GM18907 (cell line): ENCODE measurements at regions not wholly inside any gene's neighbourhood (a gene's known extent, or its start where the extent isn't known, plus 50 kb on each side); places are given as distances from the start of the nearest gene placed in this dataset.

ENCODE experiments used
- ATAC-seq: cut with Tn5 transposase; IDR thresholded peaks from one replicate; pipeline ENCODE4 v1.9.1; 2021; ENCODE audit warnings: mild to moderate bottlenecking, moderate library complexity; ENCODE audit not compliant: unreplicated experiment

DNA sequence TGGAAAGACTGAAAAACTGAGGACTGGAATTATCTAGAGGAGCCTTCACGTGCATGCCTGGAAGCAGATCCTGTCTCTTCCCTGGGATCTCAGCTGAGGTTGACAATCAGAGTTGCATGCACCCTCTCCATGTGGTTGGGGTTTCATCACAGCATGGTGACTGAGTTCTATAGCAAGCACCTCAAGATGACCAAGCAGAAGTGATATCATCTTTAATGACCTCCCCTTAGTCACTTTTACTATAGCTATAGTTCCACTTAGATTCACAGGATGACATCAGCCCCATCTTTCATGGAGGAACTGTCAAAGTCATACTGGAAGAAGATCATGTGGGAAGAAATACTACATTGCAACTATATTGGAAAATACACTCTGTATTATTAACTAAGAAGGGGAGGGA is 105.8 kb upstream of the ATXN7L3B start:
- no peak for ATAC-seq

DNA sequence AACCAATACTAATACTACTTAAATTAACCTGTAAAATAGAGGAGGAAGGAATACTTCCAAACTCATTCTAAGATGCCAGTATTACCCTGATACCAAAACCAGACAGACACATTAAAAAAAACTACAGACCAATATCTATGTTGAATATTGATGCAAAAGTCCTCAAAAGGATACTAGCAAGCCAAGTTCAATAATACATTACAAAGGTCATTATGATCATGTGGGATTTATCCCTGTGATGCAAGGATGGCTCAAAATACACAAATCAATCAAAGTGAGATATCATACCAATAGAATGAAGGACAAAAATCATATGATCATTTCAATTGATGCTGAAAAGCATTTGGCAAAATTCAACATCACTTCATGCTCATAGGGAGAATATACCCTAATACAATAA is 97.2 kb upstream of the ATXN7L3B start:
- ATAC-seq = no peak

- no peak for ATAC-seq
Measured at GRCh38 chr12:74441872-74442271, 95.8 kb upstream of the ATXN7L3B start.

DNA sequence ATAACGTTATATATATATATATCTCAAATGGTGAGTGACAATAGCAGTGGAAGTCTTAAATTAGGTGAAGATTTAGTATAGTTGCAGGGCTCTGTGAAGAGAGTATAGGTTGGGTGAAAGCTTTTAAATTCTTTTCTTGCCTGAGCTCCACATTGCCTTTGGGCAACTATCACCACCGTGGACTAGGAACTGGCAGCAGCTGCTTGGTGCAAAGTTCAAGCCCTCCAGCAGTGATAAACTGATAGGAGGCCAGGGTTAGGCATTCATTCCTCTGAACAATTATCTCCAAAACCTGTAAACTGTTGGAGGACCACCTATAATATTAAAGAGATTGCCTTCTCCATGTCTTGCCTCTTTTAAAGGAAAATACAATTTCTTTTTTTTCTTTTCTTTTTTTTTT is 91.2 kb upstream of the ATXN7L3B start:
- no peak for ATAC-seq

DNA sequence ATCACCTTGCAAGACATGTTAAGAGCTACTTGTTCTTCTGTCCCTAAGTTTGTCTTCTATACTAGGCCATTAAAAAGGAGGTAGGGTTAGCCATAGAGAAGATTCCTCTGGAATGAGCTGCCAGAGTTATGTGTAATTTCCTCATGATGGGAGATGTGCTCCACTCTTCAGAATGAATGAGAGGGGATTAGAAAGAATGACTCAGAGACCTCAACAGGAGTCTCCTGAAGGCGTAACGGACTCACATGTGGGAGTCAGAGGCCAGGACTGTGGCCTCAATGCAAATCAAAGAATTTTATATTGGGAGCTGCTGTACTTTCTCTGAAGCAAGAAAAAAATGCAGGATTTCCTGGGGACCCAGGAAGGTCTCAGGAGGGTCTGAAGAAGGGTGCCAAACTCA is 87.8 kb upstream of the ATXN7L3B start:
- ATAC-seq = no peak

GRCh38 chr12:74454109-74454508 is 83.5 kb upstream of the ATXN7L3B start:
- ATAC-seq = no peak

- no peak for ATAC-seq
Measured at GRCh38 chr12:74455429-74455828, 82.2 kb upstream of the ATXN7L3B start.

DNA sequence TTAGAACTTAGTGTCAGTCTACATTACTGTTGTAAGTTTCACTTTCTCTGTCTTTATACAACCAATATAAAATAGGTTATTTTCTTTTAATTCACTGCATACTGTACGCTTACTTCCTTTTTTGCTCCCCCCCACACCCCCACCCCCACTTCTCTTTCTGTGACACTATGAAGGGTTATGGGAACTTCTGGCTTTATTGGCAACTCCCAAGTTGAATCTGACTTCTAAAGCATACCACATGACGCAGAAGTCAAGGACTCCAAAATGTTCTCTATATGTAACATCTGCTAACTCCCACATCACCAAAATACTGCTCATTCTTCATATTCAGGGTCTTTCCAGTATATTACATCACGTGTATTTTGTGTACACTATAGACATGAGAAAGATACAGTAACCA is 81.2 kb upstream of the ATXN7L3B start:
- ATAC-seq = no peak

GRCh38 chr12:74468401-74468800 is 69.2 kb upstream of the ATXN7L3B start:
- no peak for ATAC-seq

- ATAC-seq = no peak
Measured at GRCh38 chr12:74476234-74476633, 61.4 kb upstream of the ATXN7L3B start.

- no peak for ATAC-seq
Measured at GRCh38 chr12:74481078-74481477, 56.6 kb upstream of the ATXN7L3B start.

DNA sequence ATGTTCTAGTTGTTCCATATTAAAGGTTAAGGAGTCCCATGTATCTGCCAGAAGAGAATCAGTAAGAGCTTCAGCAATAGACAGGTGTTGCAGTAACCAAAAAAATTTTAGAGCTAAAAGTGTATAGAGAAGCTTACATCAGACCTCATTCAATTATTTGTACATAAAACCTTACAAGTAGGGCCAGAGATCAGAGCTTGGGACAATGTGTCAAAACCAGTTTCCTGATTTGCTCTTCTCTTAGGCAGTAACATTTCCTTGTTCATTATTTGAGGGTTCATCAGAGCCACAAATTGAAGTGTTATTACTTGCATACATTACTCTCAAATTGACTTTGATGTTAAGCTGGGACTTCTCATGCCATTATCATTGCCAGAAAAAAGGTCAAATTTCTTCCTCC is 55.5 kb upstream of the ATXN7L3B start:
- ATAC-seq = no peak

GRCh38 chr12:74483057-74483456 is 54.6 kb upstream of the ATXN7L3B start:
- ATAC-seq = no peak
